ENCODE measurements at regions not wholly inside any gene's neighbourhood (a gene's known extent, or its start where the extent isn't known, plus 50 kb on each side); places are given as distances from the start of the nearest gene placed in this dataset.

GRCh38 chr11:80365980-80366379, 925.1 kb upstream of the TENM4 start:
- in situ Hi-C loops (cut with MboI; ENCODE audit: low sequenced_read_pairs) (no loop called here), dilution Hi-C loops (cut with HindIII; ENCODE audit: low sequenced_read_pairs, unreplicated experiment) (no loop called here), intact Hi-C loops (cut with micrococcal nuclease) (no loop called here)
- Histone ChIP-seq H3K14ac (replicated peaks; ENCODE audit: low read depth, low read length) (no peak overlapping the region), H4K91ac (ENCODE audit: insufficient read depth, low read depth, low read length) (no peak overlapping the region), H2AFZ (replicated peaks; ENCODE audit: low read length, poor library complexity) (no peak overlapping the region), H3K9ac (ENCODE audit: low read depth, low read length) (no peak overlapping the region), H3K9me1 (ENCODE audit: insufficient read depth, low read length) (no peaks in the 10 kb centered on the region), H2BK120ac (ENCODE audit: low read depth, low read length) (no peak overlapping the region), H2AK5ac (ENCODE audit: low read depth, low read length) (no peak overlapping the region), H2BK20ac (ENCODE audit: low read depth, low read length) (no peak overlapping the region), H3K4me2 (ENCODE audit: low read depth, low read length) (no peak overlapping the region), H4K20me1 (ENCODE audit: insufficient read depth, low read length) (no peaks in the 10 kb centered on the region), H3K23ac (ENCODE audit: low read depth, low read length) (no peak overlapping the region), H4K8ac (ENCODE audit: low read depth in 2 of 2, low read length in 2 of 2) (no peak overlapping the region), H3K4me3 (ENCODE audit: insufficient read depth, low read depth, low read length) (no peak overlapping the region), H3K27me3 (ENCODE audit: control insufficient read depth, insufficient read depth, low read length) (no peaks in the 10 kb centered on the region), H3K9me3 (ENCODE audit: control insufficient read depth, insufficient read depth, low read length) (no peaks in the 10 kb centered on the region), H3K79me1 (ENCODE audit: low read depth in 1 of 2, low read length in 2 of 2) (no peaks in the 10 kb centered on the region), H2AK9ac (replicated peaks; ENCODE audit: low read depth, low read length, poor library complexity) (no peak overlapping the region), H3K27ac (ENCODE audit: insufficient read depth, low read length) (no peak overlapping the region), H3K4me1 (ENCODE audit: control insufficient read depth, insufficient read depth, low read length) (no peaks in the 10 kb centered on the region), H3K56ac (ENCODE audit: extremely low read depth, insufficient read depth, low read length) (no peak overlapping the region), H3K18ac (ENCODE audit: low read depth, low read length) (no peak overlapping the region), H2BK5ac (ENCODE audit: low read depth, low read length, poor library complexity, severe bottlenecking) (no peak overlapping the region), H3K36me3 (ENCODE audit: control insufficient read depth, insufficient read depth, low read length) (no peaks in the 10 kb centered on the region), H2BK15ac (ENCODE audit: low read depth, low read length) (no peak overlapping the region), H3K4ac (ENCODE audit: low read depth, low read length) (no peak overlapping the region), H4K5ac (ENCODE audit: low read depth, low read length) (no peak overlapping the region)
- WGBS, 2 experiments (ENCODE audit: extremely low coverage in 2 of 2, insufficient read length in 1 of 2): no CpG with 5 or more reads among the region's 1 CpG
- CTCF ChIA-PET: no interaction called here
- no peak for ATAC-seq (ENCODE audit: low read depth)
- DNase-seq: no peak
- POLR2A ChIA-PET (ENCODE audit: unreplicated experiment): no interaction called here
- no TSS peak for BruUV-seq (replicated peaks)
- TF ChIP-seq POLR2A (IDR thresholded peaks at IDR 0.05; ENCODE audit: low read depth, low read length) (no peak), CEBPB (IDR thresholded peaks at IDR 0.05; ENCODE audit: low read depth, low read length) (no peak), FOS (IDR thresholded peaks at IDR 0.05; ENCODE audit: low read depth, low read length) (no peak), RFX5 (IDR thresholded peaks at IDR 0.05; ENCODE audit: low read depth, low read length) (no peak), RCOR1 (IDR thresholded peaks at IDR 0.05; ENCODE audit: insufficient replicate concordance, low read length) (no peak), MAFK (IDR thresholded peaks at IDR 0.05; ENCODE audit: low read depth, low read length) (no peak), BHLHE40 (IDR thresholded peaks at IDR 0.05; ENCODE audit: low read depth, low read length) (no peak), SMC3 (IDR thresholded peaks at IDR 0.05; ENCODE audit: low read depth, low read length) (no peak), MXI1 (IDR thresholded peaks at IDR 0.05; ENCODE audit: borderline replicate concordance, low read depth, low read length) (no peak), CTCF (conservative IDR thresholded peaks at IDR 0.05; ENCODE audit: low read depth, low read length) (no peak), NFE2L2 (IDR thresholded peaks at IDR 0.05; ENCODE audit: low read depth, low read length) (no peak), ELK1 (IDR thresholded peaks at IDR 0.05; ENCODE audit: borderline replicate concordance, low read depth, low read length) (no peak), CHD1 (IDR thresholded peaks at IDR 0.05; ENCODE audit: low read depth, low read length) (no peak), RAD21 (IDR thresholded peaks at IDR 0.05; ENCODE audit: low read length) (no peak), MAZ (IDR thresholded peaks at IDR 0.05; ENCODE audit: borderline replicate concordance, low read depth, low read length) (no peak), USF2 (IDR thresholded peaks at IDR 0.05; ENCODE audit: low read depth, low read length) (no peak)
